Pancreas (tissue), 10 donors: ENCODE measurements at regions not wholly inside any gene's neighbourhood (a gene's known extent, or its start where the extent isn't known, plus 50 kb on each side); places are given as distances from the start of the nearest gene placed in this dataset.
"Not testable (repeated sequence)": the region's sequence is repeated elsewhere in the genome, so short reads cannot be mapped to it uniquely, and the experiment has no call there.

ENCODE experiments used
- ATAC-seq, 4 donors: fragments of 200-7000 bp; cut with Tn5 transposase; one replicate each; pipeline versions ENCODE4 v1.8.0 to v1.9.1; 2020; ENCODE audit warnings: mild to moderate bottlenecking in 4 of 4, moderate library complexity in 4 of 4
- DNase-seq, 6 donors: peaks; one replicate each; pipeline ENCODE4 v3.0.0-alpha.2; 2020
- FAIRE-seq: peaks from 2 replicates; lab custom pipeline; 2012; peaks lifted over from hg19 to GRCh38; lab: Jason Lieb, UNC
- H3K27ac ChIP-seq, 4 donors: fragments of 200-600 bp; sonication (generic); 1 replicate in 3 of 4; 2 replicates in 1 of 4; pipeline versions ENCODE4 v1.5.0 to v1.8.0; 2020
- H3K27me3 ChIP-seq, 4 donors: fragments of 200-600 bp; one replicate each; pipeline ENCODE4 v1.8.0; 2021
- H3K36me3 ChIP-seq, 3 donors: fragments of 200-600 bp; sonication (generic) in 1 of 3; one replicate each; pipeline versions ENCODE4 v1.5.0 to v1.8.0; 2020 to 2021
- H3K4me1 ChIP-seq, 3 donors: fragments of 200-600 bp; one replicate each; pipeline ENCODE4 v1.8.0; 2021
- H3K4me3 ChIP-seq, 4 donors: fragments of 200-600 bp; sonication (generic) in 2 of 4; one replicate each; pipeline versions ENCODE4 v1.5.0 to v1.8.0; 2020 to 2021
- H3K9me3 ChIP-seq, 4 donors: fragments of 200-600 bp; one replicate each; pipeline ENCODE4 v1.8.0; 2021
- WGBS, 2 donors: extraction: QIAGEN DNeasy Blood & Tissue Kit; methylation state at CpG; one replicate each; pipeline ENCODE4 v1.1.7; 2013; 5-methylcytosine and 5-hydroxymethylcytosine counted together
- intact Hi-C, 3 donors: fragments of 100-400 bp; cut with DNase I; formaldehyde crosslinking; loops; one replicate each; pipeline versions ENCODE4 v1.11.1 to v1.14.2; 2022
- TF ChIP-seq, protein P1 (sequence below), 4 donors: fragments of 200-600 bp; sonication (generic) in 3 of 4; IDR thresholded peaks; one replicate each; pipeline versions ENCODE4 v1.5.0 to v1.8.0; 2021; ENCODE audit warnings: antibody characterized with exemption in 4 of 4
- donor health status: healthy with polysubstance abuse.
- donor health status: DM: no; HTN: no; CAD: no; lungs with moderate emphysema.
- donor health status: DM: no; HTN: no; CAD: no.
- donor health status: control.
- donor health status: control.
- donor health status: Bipolar disorder and iron deficiency.
- donor health status: DM: yes; HTN: yes; CAD: no.
- donor health status: DM: no; HTN: no; CAD: no.
- donor health status: DM: no; HTN: no; CAD: no.
- donor health status: DM: yes; HTN: yes; CAD: no.

DNA sequence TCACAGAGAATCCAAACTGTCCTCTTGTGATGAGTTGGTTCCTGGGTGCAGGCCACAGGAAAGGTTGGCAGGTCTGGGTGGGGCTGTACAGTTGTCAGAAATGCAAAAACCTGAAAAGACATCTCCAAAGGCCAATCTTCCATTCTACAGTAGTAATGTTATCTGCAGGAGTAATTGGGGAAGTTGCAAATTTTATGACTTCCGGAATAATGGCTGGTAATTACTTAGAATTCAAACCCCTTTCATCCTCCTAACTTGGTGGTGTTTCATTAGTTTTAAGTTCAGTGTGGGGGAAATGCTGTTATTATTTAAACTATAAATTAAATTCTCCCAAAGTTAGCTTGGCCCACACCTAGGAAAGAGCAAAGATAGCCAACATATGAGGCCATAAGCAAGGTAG is 64.7 kb upstream of the FAT3 start:
- WGBS, 2 donors: 88 to 89% methylated on average over 1 of the region's 1 CpG
- H3K36me3 ChIP-seq: no peaks in the 10 kb centered on the region
- no peak for FAIRE-seq
- intact Hi-C loops: no loop called here
- TF ChIP-seq, protein P1, sequence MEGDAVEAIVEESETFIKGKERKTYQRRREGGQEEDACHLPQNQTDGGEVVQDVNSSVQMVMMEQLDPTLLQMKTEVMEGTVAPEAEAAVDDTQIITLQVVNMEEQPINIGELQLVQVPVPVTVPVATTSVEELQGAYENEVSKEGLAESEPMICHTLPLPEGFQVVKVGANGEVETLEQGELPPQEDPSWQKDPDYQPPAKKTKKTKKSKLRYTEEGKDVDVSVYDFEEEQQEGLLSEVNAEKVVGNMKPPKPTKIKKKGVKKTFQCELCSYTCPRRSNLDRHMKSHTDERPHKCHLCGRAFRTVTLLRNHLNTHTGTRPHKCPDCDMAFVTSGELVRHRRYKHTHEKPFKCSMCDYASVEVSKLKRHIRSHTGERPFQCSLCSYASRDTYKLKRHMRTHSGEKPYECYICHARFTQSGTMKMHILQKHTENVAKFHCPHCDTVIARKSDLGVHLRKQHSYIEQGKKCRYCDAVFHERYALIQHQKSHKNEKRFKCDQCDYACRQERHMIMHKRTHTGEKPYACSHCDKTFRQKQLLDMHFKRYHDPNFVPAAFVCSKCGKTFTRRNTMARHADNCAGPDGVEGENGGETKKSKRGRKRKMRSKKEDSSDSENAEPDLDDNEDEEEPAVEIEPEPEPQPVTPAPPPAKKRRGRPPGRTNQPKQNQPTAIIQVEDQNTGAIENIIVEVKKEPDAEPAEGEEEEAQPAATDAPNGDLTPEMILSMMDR (IDR thresholded peaks at IDR 0.05): no peak
- no peak for ATAC-seq
- H3K27ac ChIP-seq: no peak overlapping the region
- DNase-seq: no peak
- H3K9me3 ChIP-seq: no peaks in the 10 kb centered on the region
- no peak overlapping the region for H3K4me3 ChIP-seq
- no peaks in the 10 kb centered on the region for H3K27me3 ChIP-seq
- H3K4me1 ChIP-seq: no peaks in the 10 kb centered on the region

DNA sequence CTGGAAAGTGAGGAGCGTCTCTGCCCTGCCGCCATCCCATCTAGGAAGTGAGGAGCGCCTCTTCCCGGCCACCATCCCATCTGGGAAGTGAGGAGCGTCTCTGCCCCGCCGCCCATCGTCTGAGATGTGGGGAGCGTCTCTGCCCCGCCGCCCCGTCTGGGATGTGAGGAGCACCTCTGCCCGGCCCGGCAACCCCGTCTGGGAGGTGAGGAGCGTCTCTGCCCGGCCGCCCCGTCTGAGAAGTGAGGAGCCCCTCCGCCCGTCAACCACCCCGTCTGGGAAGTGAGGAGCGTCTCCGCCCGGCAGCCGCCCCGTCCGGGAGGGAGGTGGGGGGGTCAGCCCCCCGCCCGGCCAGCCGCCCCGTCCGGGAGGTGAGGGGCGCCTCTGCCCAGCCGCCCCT is 67.2 kb upstream of the FAT3 start:
- H3K27me3 ChIP-seq, H3K36me3 ChIP-seq, intact Hi-C loops, H3K4me1 ChIP-seq, ATAC-seq, H3K27ac ChIP-seq, H3K4me3 ChIP-seq, FAIRE-seq, H3K9me3 ChIP-seq: not testable (repeated sequence)
- peak in 1 of 6 donors; percentile 54 for DNase-seq
- WGBS, 2 donors: 89 to 91% methylated on average over 20 to 33 of the region's 35 CpGs

- TF ChIP-seq, protein P1 (IDR thresholded peaks at IDR 0.05): no peak
- WGBS, 2 donors: 67 to 74% methylated on average over 4 of the region's 4 CpGs
- DNase-seq (no peak), FAIRE-seq (no peak), ATAC-seq (no peak)
- no peaks in the 10 kb centered on the region for H3K36me3 ChIP-seq
- no peak overlapping the region for H3K4me3 ChIP-seq
- H3K9me3 ChIP-seq: no peaks in the 10 kb centered on the region
- no peaks in the 10 kb centered on the region for H3K27me3 ChIP-seq
- H3K4me1 ChIP-seq: no peaks in the 10 kb centered on the region
- intact Hi-C loops: no loop called here
- no peak overlapping the region for H3K27ac ChIP-seq
Observed at GRCh38 chr11:92154611-92155010, 70.0 kb upstream of the FAT3 start.

DNA sequence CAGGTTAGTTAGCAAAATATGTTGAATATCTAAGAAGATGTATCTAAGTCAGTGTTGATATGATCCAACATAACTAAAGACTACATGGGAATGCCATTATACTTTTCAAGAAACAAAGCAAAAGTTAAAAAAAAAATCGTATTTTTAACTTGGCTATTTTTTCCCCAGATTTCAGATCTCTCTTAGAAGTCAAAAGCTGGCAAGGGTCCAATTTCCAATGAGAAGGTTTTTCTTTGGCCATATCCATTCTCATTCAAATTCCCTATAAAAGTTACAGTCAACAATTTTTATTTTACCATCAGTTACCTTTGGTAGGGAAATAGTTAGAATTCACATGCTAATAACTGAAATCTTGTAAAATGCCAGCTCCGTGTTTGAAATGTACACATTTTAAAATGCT is 70.5 kb upstream of the FAT3 start:
- Histone ChIP-seq H3K9me3 (no peaks in the 10 kb centered on the region), H3K4me3 (no peak overlapping the region), H3K36me3 (no peaks in the 10 kb centered on the region), H3K4me1 (no peaks in the 10 kb centered on the region), H3K27me3 (no peaks in the 10 kb centered on the region), H3K27ac (no peak overlapping the region)
- FAIRE-seq (no peak), DNase-seq (no peak), ATAC-seq (no peak)
- WGBS, 2 donors: 58% methylated on average over 2 of the region's 2 CpGs
- intact Hi-C loops: no loop called here
- TF ChIP-seq, protein P1 (IDR thresholded peaks at IDR 0.05): no peak

GRCh38 chr11:92153542-92153941 is 71.1 kb upstream of the FAT3 start:
- Histone ChIP-seq H3K4me1 (no peaks in the 10 kb centered on the region), H3K4me3 (no peak overlapping the region), H3K27me3 (no peaks in the 10 kb centered on the region), H3K36me3 (no peaks in the 10 kb centered on the region), H3K9me3 (no peaks in the 10 kb centered on the region), H3K27ac (no peak overlapping the region)
- intact Hi-C loops: no loop called here
- WGBS, 2 donors: 24 to 27% methylated on average over 2 of the region's 2 CpGs
- TF ChIP-seq, protein P1 (IDR thresholded peaks at IDR 0.05): no peak
- FAIRE-seq (no peak), DNase-seq (no peak), ATAC-seq (peak in 1 of 4 donors; percentile 43)

DNA sequence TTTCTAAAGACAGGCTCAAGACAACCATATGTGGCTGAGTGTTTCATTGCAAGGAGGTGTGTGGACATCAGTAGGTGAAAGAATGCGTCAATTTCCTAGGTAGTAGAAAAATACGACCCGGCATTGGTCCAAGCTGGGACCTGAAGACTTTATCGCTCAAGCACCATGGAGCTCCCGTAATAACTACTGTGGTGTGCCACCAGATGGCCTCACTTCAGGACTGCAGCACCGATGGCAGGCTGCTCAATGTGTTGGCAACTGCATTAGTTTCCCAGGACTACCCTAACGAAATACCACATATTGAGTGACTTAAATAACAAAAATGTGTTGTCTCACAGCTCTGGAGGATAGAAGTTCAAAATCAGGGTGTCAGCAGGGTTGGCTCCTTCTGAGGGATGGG is 72.4 kb upstream of the FAT3 start:
- Histone ChIP-seq H3K4me1 (no peaks in the 10 kb centered on the region), H3K9me3 (no peaks in the 10 kb centered on the region), H3K36me3 (no peaks in the 10 kb centered on the region), H3K27me3 (no peaks in the 10 kb centered on the region), H3K4me3 (no peak overlapping the region), H3K27ac (no peak overlapping the region)
- intact Hi-C loops: no loop called here
- no peak for DNase-seq
- FAIRE-seq: no peak
- 73 to 81% methylated on average over 7 of the region's 7 CpGs for WGBS, 2 donors
- TF ChIP-seq, protein P1 (IDR thresholded peaks at IDR 0.05): no peak
- ATAC-seq: no peak
